CD4-positive, alpha-beta T cell (primary cell): ENCODE measurements at regions not wholly inside any gene's neighbourhood (a gene's known extent, or its start where the extent isn't known, plus 50 kb on each side); places are given as distances from the start of the nearest gene placed in this dataset.

Experiments used
- ATAC-seq: fragments of 200-7000 bp; cut with Tn5 transposase; one replicate; pipeline ENCODE4 v1.10.0; 2022; ENCODE audit warnings: mild to moderate bottlenecking; ENCODE audit not compliant: poor library complexity
- CTCF ChIA-PET: fragments of 350-600 bp; sonication (Branson Sonifier 250); formaldehyde crosslinking; loops from one replicate; lab custom pipeline; 2021; ENCODE audit warnings: antibody characterized with exemption, inconsistent platforms; lab: Charles Lee
- POLR2A ChIA-PET: fragments of 350-600 bp; sonication (Branson Sonifier 250); formaldehyde crosslinking; loops from one replicate; lab custom pipeline; 2021; ENCODE audit warnings: antibody characterized with exemption, inconsistent platforms; lab: Charles Lee
- DNase-seq, 14 experiments: peaks; one replicate each; pipeline ENCODE4 v3.0.0-alpha.2; 2013 to 2020; ENCODE audit warnings: mixed read lengths in 2 of 14
- H3K27ac ChIP-seq, 2 donors: one replicate each; pipeline versions ENCODE4 v1.5.1 to v1.7.0; 2013; ENCODE audit warnings: low read length in 2 of 2, low read depth in 1 of 2, mild to moderate bottlenecking in 1 of 2
- H3K27me3 ChIP-seq, 2 experiments: 1 replicate in 1 of 2; 2 replicates in 1 of 2; pipeline versions ENCODE4 v1.6.1 to v1.7.0; 2013; ENCODE audit warnings: low read length in 2 of 2, control low read depth in 1 of 2, mild to moderate bottlenecking in 1 of 2, moderate library complexity in 1 of 2; ENCODE audit not compliant: insufficient read depth in 2 of 2, control insufficient read depth in 1 of 2
- H3K36me3 ChIP-seq: one replicate; pipeline ENCODE4 v1.6.1; 2013; ENCODE audit warnings: low read length, control low read depth; ENCODE audit not compliant: insufficient read depth
- H3K4me1 ChIP-seq: one replicate; pipeline ENCODE4 v1.6.1; 2013; ENCODE audit warnings: low read length, control low read depth; ENCODE audit not compliant: insufficient read depth
- H3K4me3 ChIP-seq: one replicate; pipeline ENCODE4 v1.5.1; 2013; ENCODE audit warnings: mild to moderate bottlenecking, low read length, moderate library complexity
- H3K9me3 ChIP-seq, 2 experiments: 1 replicate in 1 of 2; 2 replicates in 1 of 2; pipeline versions ENCODE4 v1.6.1 to v1.7.0; 2013; ENCODE audit warnings: low read length in 2 of 2, mild to moderate bottlenecking in 2 of 2, control low read depth in 1 of 2, moderate library complexity in 1 of 2; ENCODE audit not compliant: control insufficient read depth in 1 of 2, insufficient read depth in 1 of 2
- H3K27ac Mint-ChIP-seq: one replicate; pipeline ENCODE4 v1.8.0; 2020; ENCODE audit warnings: mixed read lengths
- H3K27me3 Mint-ChIP-seq: one replicate; pipeline ENCODE4 v1.8.0; 2021; ENCODE audit warnings: mixed read lengths
- H3K36me3 Mint-ChIP-seq: one replicate; pipeline ENCODE4 v1.8.0; 2021; ENCODE audit warnings: low read depth, mixed read lengths
- H3K4me1 Mint-ChIP-seq: one replicate; pipeline ENCODE4 v1.8.0; 2021; ENCODE audit warnings: low read depth, mixed read lengths
- H3K4me3 Mint-ChIP-seq: one replicate; pipeline ENCODE4 v1.8.0; 2020; ENCODE audit warnings: mild to moderate bottlenecking, mixed read lengths
- H3K9me3 Mint-ChIP-seq: one replicate; pipeline ENCODE4 v1.8.0; 2020; ENCODE audit warnings: mixed read lengths
- CTCF ChIP-seq: fragments of 200-600 bp; IDR thresholded peaks from one replicate; pipeline ENCODE4 v1.8.0; 2022; ENCODE audit warnings: antibody characterized with exemption, mild to moderate bottlenecking
- intact Hi-C, 2 experiments: fragments of 100-400 bp; cut with DNase I in 1 of 2; cut with micrococcal nuclease in 1 of 2; formaldehyde crosslinking; loops; one replicate each; pipeline versions ENCODE4 v1.15.1 to v1.9.0; 2023 to 2025; cut with DNase I, micrococcal nuclease
- microRNA-seq: library from miRNA; unstranded; fragments of <30 nt; microRNA quantifications from one replicate; pipeline ENCODE4 v1.2.0, GENCODE V29; 2021; ENCODE audit warnings: borderline microRNAs expressed, borderline replicate concordance

- no peak for ATAC-seq
- H3K4me3 Mint-ChIP-seq: no peak overlapping the region
- ChIA-PET CTCF (no interaction called here), POLR2A (no interaction called here)
- no peak for DNase-seq
- peaks cover 6% of the 10 kb centered on the region for H3K27me3 Mint-ChIP-seq
- H3K36me3 Mint-ChIP-seq: no peaks in the 10 kb centered on the region
- intact Hi-C loops: no loop called here
- no peaks in the 10 kb centered on the region for H3K4me1 Mint-ChIP-seq
- Histone ChIP-seq H3K4me1 (no peaks in the 10 kb centered on the region), H3K27ac (no peak overlapping the region), H3K9me3 (no peaks in the 10 kb centered on the region), H3K36me3 (no peaks in the 10 kb centered on the region), H3K4me3 (no peak overlapping the region), H3K27me3 (peaks cover 0 to 2% of the 10 kb centered on the region in 2 experiments)
- H3K9me3 Mint-ChIP-seq: no peaks in the 10 kb centered on the region
- TF ChIP-seq CTCF: no peak
- no peak overlapping the region for H3K27ac Mint-ChIP-seq
Observed at GRCh38 chr21:17462276-17462981, 50.4 kb upstream of the CXADR start.

Small RNA genes lying in the stretch of these regions (microRNA-seq; reads per million reads assigned to microRNA genes)
- gene MIR125B2 (62.0 reads per million, percentile 61 among the genes with 10 or more reads in this experiment), gene MIR99A (9,946 reads per million, percentile 96 among the genes with 10 or more reads in this experiment), gene MIRLET7C (495 reads per million, percentile 80 among the genes with 10 or more reads in this experiment)
